Activated T-cell treated with anti-CD3 and anti-CD28 coated beads, Interleukin-2, amount 50 U/mL, for 72 hours (primary cell): ENCODE measurements at regions not wholly inside any gene's neighbourhood (a gene's known extent, or its start where the extent isn't known, plus 50 kb on each side); places are given as distances from the start of the nearest gene placed in this dataset.

ENCODE experiments used
- ATAC-seq, 2 donors: fragments of 150-1000 bp; cut with Tn5 transposase; replicated peaks in 1 of 2; 2 replicates each; pipeline ENCODE4 v1.10.0; 2021; ENCODE audit warnings: moderate library complexity in 2 of 2, mild to moderate bottlenecking in 1 of 2
- DNase-seq, 2 donors: peaks; one replicate each; pipeline ENCODE4 v3.0.0; 2021 to 2022; ENCODE audit warnings: mixed read lengths in 1 of 2
- H3K27ac Mint-ChIP-seq: one replicate; pipeline ENCODE4 v1.8.0; 2022; ENCODE audit warnings: mild to moderate bottlenecking, moderate library complexity, mixed read lengths
- H3K27me3 Mint-ChIP-seq: one replicate; pipeline ENCODE4 v1.8.0; 2022; ENCODE audit warnings: low read depth, mixed read lengths
- H3K36me3 Mint-ChIP-seq, 2 donors: one replicate each; pipeline ENCODE4 v1.8.0; 2022; ENCODE audit warnings: mixed read lengths in 2 of 2, mild to moderate bottlenecking in 1 of 2; ENCODE audit not compliant: insufficient read depth in 2 of 2
- H3K4me1 Mint-ChIP-seq: one replicate; pipeline ENCODE4 v1.8.0; 2022; ENCODE audit warnings: low read depth, mixed read lengths
- H3K4me3 Mint-ChIP-seq, 2 donors: one replicate each; pipeline ENCODE4 v1.8.0; 2022; ENCODE audit warnings: mild to moderate bottlenecking in 2 of 2, mixed read lengths in 2 of 2, moderate library complexity in 2 of 2
- H3K9me3 Mint-ChIP-seq, 2 donors: one replicate each; pipeline ENCODE4 v1.8.0; 2022; ENCODE audit warnings: mixed read lengths in 2 of 2

DNA sequence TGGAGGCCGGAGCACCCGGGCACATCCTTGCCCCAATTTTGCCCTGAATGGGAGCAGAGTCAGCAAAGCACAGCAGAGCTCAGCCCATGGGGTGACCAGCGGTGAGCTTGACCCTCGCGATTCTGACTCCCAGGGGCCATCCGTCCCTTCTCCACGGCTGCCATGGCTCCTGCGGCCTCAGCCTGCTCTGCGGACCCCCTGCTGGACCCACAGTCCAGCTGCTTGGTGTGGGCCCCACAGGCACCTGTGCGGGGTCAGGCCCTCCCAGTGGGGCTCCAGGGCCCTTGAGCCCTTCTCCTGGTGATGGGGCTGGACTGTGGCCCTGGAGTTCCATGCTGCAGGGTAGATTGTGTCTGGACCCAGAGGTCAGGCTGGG is 144.2 kb downstream of the ENGASE start:
- Mint-ChIP-seq H3K9me3 (no peaks in the 10 kb centered on the region), H3K27me3 (peaks cover 49% of the 10 kb centered on the region), H3K4me3 (no peak overlapping the region), H3K36me3 (no peaks in the 10 kb centered on the region), H3K27ac (no peak overlapping the region), H3K4me1 (peaks cover 5% of the 10 kb centered on the region)
- ATAC-seq (no peak), DNase-seq (no peak)

GRCh38 chr17:79218175-79218824 is 143.7 kb downstream of the ENGASE start:
- DNase-seq (no peak), ATAC-seq (no peak)
- Mint-ChIP-seq H3K36me3 (no peaks in the 10 kb centered on the region), H3K4me3 (no peak overlapping the region), H3K4me1 (peaks cover 5% of the 10 kb centered on the region), H3K9me3 (no peaks in the 10 kb centered on the region), H3K27ac (no peak overlapping the region), H3K27me3 (peaks cover 49% of the 10 kb centered on the region)

DNA sequence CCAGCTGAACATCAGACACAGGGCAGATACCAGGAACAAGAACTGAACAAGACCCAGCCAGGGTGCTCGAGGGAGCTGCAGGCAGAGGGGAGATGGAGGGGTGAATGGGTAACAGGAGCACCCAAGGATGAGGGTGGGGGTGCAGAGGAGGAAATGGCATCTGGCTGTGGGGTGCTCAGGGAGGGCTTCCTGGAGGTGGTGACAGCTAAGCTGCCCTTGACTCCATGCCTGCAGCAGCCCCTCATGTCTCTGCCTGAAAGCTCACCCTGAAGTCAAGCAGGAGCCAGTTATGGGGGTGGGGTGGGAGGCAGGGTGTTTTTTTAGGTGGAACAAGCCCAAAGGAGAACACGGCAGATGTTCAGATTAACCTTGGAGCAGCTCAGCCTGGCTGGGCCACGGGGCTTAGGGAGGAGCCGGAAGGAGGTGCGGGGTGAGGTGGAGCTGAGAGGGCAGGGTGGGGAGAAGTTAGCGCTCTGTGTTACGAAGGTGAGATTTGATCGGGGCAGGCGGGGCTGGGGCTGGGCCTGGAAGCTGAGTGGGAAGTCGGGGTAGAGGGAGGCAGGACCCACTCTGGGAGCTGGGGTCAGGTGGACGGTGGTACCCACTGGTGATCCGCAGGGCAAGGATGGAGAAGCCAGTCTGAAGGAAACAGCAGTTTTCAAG is 143.0 kb downstream of the ENGASE start:
- Mint-ChIP-seq H3K36me3 (no peaks in the 10 kb centered on the region), H3K9me3 (no peaks in the 10 kb centered on the region), H3K27me3 (peaks cover 44% of the 10 kb centered on the region), H3K27ac (no peak overlapping the region), H3K4me1 (peaks cover 5% of the 10 kb centered on the region), H3K4me3 (no peak overlapping the region)
- DNase-seq: no peak
- ATAC-seq: no peak

- Mint-ChIP-seq H3K4me3 (no peak overlapping the region), H3K36me3 (no peaks in the 10 kb centered on the region), H3K9me3 (no peaks in the 10 kb centered on the region), H3K4me1 (peaks cover 5% of the 10 kb centered on the region), H3K27me3 (peaks cover 49% of the 10 kb centered on the region), H3K27ac (no peak overlapping the region)
- DNase-seq (no peak), ATAC-seq (no peak)
Measured at GRCh38 chr17:79216826-79217225, 142.2 kb downstream of the ENGASE start.

DNA sequence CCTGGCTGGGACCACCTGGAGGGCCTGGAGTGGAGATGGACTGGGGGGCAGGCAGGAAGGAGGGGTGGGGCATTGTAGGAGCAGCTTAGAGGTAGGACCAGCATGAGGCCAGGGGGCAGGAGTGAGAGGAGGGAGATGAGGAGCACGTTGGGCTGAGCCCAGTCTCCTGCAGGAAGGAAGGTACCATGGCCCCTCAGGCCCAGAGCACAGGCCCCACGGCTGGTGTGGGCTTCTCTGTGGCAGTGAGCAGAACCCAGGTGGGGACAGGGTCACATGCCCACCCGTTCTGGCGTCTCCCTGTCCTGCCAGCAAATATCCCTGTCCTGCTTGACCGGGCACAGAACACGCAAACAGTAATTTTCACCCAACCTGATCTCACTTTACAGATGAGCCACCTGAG is 141.8 kb downstream of the ENGASE start:
- Mint-ChIP-seq H3K27me3 (peaks cover 49% of the 10 kb centered on the region), H3K36me3 (no peaks in the 10 kb centered on the region), H3K4me3 (no peak overlapping the region), H3K4me1 (peaks cover 5% of the 10 kb centered on the region), H3K9me3 (no peaks in the 10 kb centered on the region), H3K27ac (no peak overlapping the region)
- ATAC-seq (no peak), DNase-seq (no peak)

DNA sequence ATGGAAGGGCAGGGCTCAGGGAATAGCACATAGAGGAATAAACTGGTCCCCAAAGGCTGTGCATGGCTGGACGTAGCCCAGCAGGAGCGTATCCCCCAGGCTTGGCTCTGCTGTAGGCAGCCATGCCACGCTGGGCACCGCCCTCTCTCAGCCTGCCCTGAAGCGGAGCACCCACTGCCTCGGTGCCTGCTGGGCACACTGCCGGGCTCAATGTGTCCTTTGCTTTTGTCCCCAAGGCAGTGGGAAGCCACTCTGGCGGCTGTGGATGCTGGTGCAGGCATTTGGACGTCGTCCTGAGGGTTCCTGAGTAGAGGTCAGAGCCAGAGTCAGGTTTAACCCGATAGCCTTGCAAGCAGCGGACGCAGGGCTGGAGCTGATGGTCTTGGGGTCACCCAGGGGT is 141.0 kb downstream of the ENGASE start:
- DNase-seq (no peak), ATAC-seq (no peak)
- H3K36me3 Mint-ChIP-seq: no peaks in the 10 kb centered on the region
- peaks cover 5% of the 10 kb centered on the region for H3K4me1 Mint-ChIP-seq
- H3K27ac Mint-ChIP-seq: no peak overlapping the region
- H3K4me3 Mint-ChIP-seq: no peak overlapping the region
- peaks cover 48% of the 10 kb centered on the region for H3K27me3 Mint-ChIP-seq
- H3K9me3 Mint-ChIP-seq: no peaks in the 10 kb centered on the region

GRCh38 chr17:79214940-79215604 is 140.4 kb downstream of the ENGASE start:
- DNase-seq: no peak
- ATAC-seq: no peak
- Mint-ChIP-seq H3K4me1 (no peaks in the 10 kb centered on the region), H3K9me3 (no peaks in the 10 kb centered on the region), H3K27me3 (peaks cover 48% of the 10 kb centered on the region), H3K4me3 (no peak overlapping the region), H3K27ac (no peak overlapping the region), H3K36me3 (no peaks in the 10 kb centered on the region)

DNA sequence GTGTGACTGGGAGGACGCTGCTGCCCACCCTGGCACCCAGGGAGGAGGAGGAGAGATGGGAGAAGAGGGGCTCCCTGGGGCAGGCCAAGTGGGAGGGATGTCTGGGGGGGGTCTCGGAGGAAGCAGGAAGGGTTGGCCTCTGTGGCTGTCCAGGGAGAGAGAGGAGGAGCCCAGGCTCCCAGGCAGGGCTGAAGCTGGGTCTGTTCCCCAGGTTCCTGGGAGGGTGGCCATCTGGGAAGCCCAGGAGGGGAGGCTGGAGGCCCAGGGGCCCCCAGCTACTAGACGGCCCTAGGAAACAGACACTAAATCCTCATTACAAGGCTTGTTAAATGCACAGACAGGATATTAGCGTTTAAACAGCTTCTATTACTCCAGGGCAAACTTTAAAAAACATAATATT is 139.8 kb downstream of the ENGASE start:
- no peak for ATAC-seq
- H3K27me3 Mint-ChIP-seq: peaks cover 46% of the 10 kb centered on the region
- H3K9me3 Mint-ChIP-seq: no peaks in the 10 kb centered on the region
- DNase-seq: no peak
- no peak overlapping the region for H3K27ac Mint-ChIP-seq
- no peaks in the 10 kb centered on the region for H3K4me1 Mint-ChIP-seq
- no peak overlapping the region for H3K4me3 Mint-ChIP-seq
- H3K36me3 Mint-ChIP-seq: no peaks in the 10 kb centered on the region

DNA sequence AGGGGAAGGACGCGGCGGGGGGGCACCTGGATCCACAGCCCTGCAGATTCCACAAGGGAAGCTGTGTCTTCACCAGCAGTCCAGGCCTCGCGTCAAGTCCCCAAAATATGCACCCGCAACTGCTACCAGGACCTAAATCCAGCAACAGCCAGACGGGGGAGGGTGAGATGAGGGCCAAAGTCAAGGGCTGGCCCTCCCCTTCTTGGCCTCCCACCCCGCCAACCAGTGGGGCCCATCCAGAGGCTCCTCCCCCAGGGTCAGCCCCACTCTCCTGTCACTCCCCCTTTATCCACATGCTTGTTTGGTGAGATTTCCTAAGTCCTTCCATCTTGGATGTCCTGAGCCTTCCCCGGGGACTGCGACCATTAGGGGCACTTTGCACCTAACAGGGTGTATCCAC is 138.7 kb downstream of the ENGASE start:
- Mint-ChIP-seq H3K27ac (no peak overlapping the region), H3K4me3 (no peak overlapping the region), H3K4me1 (no peaks in the 10 kb centered on the region), H3K9me3 (no peaks in the 10 kb centered on the region), H3K36me3 (no peaks in the 10 kb centered on the region), H3K27me3 (peaks cover 40% of the 10 kb centered on the region)
- DNase-seq (no peak), ATAC-seq (no peak)

DNA sequence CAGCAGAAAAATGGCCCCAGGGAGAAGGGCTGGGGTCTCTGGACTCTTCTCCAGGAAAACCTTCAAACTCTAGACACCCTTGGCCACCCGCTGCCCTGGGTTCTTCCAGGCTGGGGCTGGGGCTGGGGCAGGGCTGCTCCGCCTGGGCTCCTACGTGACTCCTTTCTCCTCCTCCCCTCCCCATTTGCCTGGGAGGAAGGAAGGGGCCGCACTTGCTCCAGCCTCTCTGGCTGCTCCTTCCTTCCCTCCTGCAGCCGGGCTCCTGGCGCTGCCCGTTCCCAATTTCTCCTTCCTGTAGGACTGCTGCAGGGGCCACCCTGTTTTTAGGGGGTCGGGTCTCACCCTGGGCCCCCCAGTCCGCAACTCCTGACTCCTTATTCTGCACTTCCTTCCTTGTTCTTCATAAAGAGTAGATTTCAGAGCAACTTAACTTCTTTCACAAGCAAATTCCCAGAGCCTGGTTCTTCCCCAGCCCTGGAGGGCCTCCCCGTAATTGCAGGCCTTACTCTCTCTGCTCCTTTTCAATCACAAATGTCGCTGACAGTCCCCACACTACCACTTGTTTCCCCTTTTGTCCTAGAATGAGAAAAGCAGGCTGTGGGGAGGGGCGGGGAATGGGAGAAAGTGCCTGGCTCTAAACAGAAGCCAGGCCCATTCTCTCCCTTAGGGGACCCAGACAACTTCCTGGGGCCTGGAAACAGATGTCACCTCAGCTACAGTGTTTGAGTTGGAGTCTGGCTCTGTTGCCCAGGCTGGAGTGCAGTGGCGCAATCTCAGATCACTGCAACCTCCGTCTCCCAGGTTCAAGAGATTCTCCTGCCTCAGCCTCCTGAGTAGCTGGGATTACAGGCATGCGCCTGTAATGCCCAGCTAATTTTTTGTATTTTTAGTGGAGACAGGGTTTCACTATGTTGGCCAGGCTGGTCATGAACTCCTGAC is 137.8 kb downstream of the ENGASE start:
- peaks cover 34% of the 10 kb centered on the region for H3K27me3 Mint-ChIP-seq
- no peaks in the 10 kb centered on the region for H3K36me3 Mint-ChIP-seq
- no peaks in the 10 kb centered on the region for H3K9me3 Mint-ChIP-seq
- H3K27ac Mint-ChIP-seq: no peak overlapping the region
- H3K4me1 Mint-ChIP-seq: no peaks in the 10 kb centered on the region
- H3K4me3 Mint-ChIP-seq: no peak overlapping the region
- DNase-seq (no peak), ATAC-seq (no peak)

GRCh38 chr17:79211061-79211770 is 136.6 kb downstream of the ENGASE start:
- Mint-ChIP-seq H3K4me3 (no peak overlapping the region), H3K27me3 (peaks cover 30% of the 10 kb centered on the region), H3K4me1 (no peaks in the 10 kb centered on the region), H3K9me3 (no peaks in the 10 kb centered on the region), H3K36me3 (no peaks in the 10 kb centered on the region), H3K27ac (no peak overlapping the region)
- DNase-seq (no peak), ATAC-seq (no peak)

- ATAC-seq (no peak), DNase-seq (no peak)
- no peak overlapping the region for H3K4me3 Mint-ChIP-seq
- H3K9me3 Mint-ChIP-seq: no peaks in the 10 kb centered on the region
- no peaks in the 10 kb centered on the region for H3K4me1 Mint-ChIP-seq
- H3K36me3 Mint-ChIP-seq: no peaks in the 10 kb centered on the region
- no peak overlapping the region for H3K27ac Mint-ChIP-seq
- peaks cover 29% of the 10 kb centered on the region for H3K27me3 Mint-ChIP-seq
Measured at GRCh38 chr17:79210638-79211037, 136.0 kb downstream of the ENGASE start.
